CD14-positive monocyte (primary cell): ENCODE measurements at regions not wholly inside any gene's neighbourhood (a gene's known extent, or its start where the extent isn't known, plus 50 kb on each side); places are given as distances from the start of the nearest gene placed in this dataset.

Source experiments
- DNase-seq, 3 donors: peaks; one replicate each; pipeline ENCODE4 v3.0.0-alpha.2; 2011 to 2022
- H2AFZ ChIP-seq: 2 replicates; pipeline ENCODE4 v1.6.0; 2012; ENCODE audit warnings: mild to moderate bottlenecking, low read depth, low read length, inconsistent platforms; ENCODE audit not compliant: insufficient read depth, poor library complexity, severe bottlenecking
- H3K27ac ChIP-seq, 2 donors: 1 replicate in 1 of 2; 2 replicates in 1 of 2; pipeline ENCODE4 v1.5.1; 2012 to 2013; ENCODE audit warnings: low read length in 2 of 2, control low read depth in 1 of 2, inconsistent platforms in 1 of 2, low read depth in 1 of 2, mild to moderate bottlenecking in 1 of 2
- H3K27me3 ChIP-seq, 2 donors: one replicate each; pipeline versions ENCODE4 v1.6.0 to v1.6.1; 2011 to 2013; ENCODE audit warnings: low read length in 2 of 2; ENCODE audit not compliant: control insufficient read depth in 2 of 2, insufficient read depth in 2 of 2
- H3K36me3 ChIP-seq, 2 donors: replicated peaks in 1 of 2; 1 replicate in 1 of 2; 2 replicates in 1 of 2; pipeline versions ENCODE4 v1.5.1 to v1.6.1; 2012 to 2013; ENCODE audit warnings: low read length in 2 of 2, control low read depth in 1 of 2, inconsistent platforms in 1 of 2, mild to moderate bottlenecking in 1 of 2; ENCODE audit not compliant: insufficient read depth in 2 of 2, control insufficient read depth in 1 of 2
- H3K4me1 ChIP-seq, 2 donors: 1 replicate in 1 of 2; 2 replicates in 1 of 2; pipeline versions ENCODE4 v1.5.1 to v1.6.1; 2012 to 2013; ENCODE audit warnings: low read length in 2 of 2, control low read depth in 1 of 2, inconsistent platforms in 1 of 2, mild to moderate bottlenecking in 1 of 2, moderate library complexity in 1 of 2; ENCODE audit not compliant: insufficient read depth in 2 of 2, control insufficient read depth in 1 of 2
- H3K4me2 ChIP-seq: replicated peaks from 2 replicates; pipeline ENCODE3; 2012; ENCODE audit warnings: low read length, moderate library complexity, mild to moderate bottlenecking; ENCODE audit not compliant: poor library complexity, severe bottlenecking; ENCODE audit errors: extremely low read depth
- H3K4me3 ChIP-seq, 3 experiments: fragments of 200-600 bp in 1 of 3; sonication (generic) in 1 of 3; replicated peaks in 1 of 3; 1 replicate in 2 of 3; 2 replicates in 1 of 3; pipeline ENCODE4 v1.5.1; 2011 to 2013; ENCODE audit warnings: low read length in 3 of 3, mild to moderate bottlenecking in 3 of 3, control low read depth in 2 of 3, low read depth in 2 of 3, inconsistent platforms in 1 of 3, moderate library complexity in 1 of 3
- H3K79me2 ChIP-seq: 2 replicates; pipeline ENCODE4 v1.6.0; 2012; ENCODE audit warnings: mild to moderate bottlenecking, control low read depth, inconsistent platforms, low read length, moderate library complexity; ENCODE audit not compliant: insufficient read depth
- H3K9ac ChIP-seq: 2 replicates; pipeline ENCODE4 v1.6.0; 2017; ENCODE audit warnings: low read length, mild to moderate bottlenecking; ENCODE audit not compliant: insufficient read depth, poor library complexity, severe bottlenecking
- H3K9me3 ChIP-seq, 2 donors: replicated peaks in 1 of 2; 1 replicate in 1 of 2; 2 replicates in 1 of 2; pipeline versions ENCODE4 v1.5.1 to v1.6.1; 2012 to 2013; ENCODE audit warnings: low read length in 2 of 2, control low read depth in 1 of 2; ENCODE audit not compliant: control insufficient read depth in 1 of 2, insufficient read depth in 1 of 2
- H4K20me1 ChIP-seq: 2 replicates; pipeline ENCODE4 v1.6.0; 2012; ENCODE audit warnings: mild to moderate bottlenecking, low read length, control low read depth, moderate library complexity; ENCODE audit not compliant: insufficient read depth
- H3K27ac Mint-ChIP-seq, 7 donors: one replicate each; pipeline ENCODE4 v1.8.0; 2020; ENCODE audit warnings: mild to moderate bottlenecking in 7 of 7, mixed read lengths in 7 of 7, moderate library complexity in 6 of 7, inconsistent platforms in 2 of 7
- H3K27me3 Mint-ChIP-seq, 3 donors: one replicate each; pipeline ENCODE4 v1.8.0; 2021 to 2022; ENCODE audit warnings: low read depth in 3 of 3, mild to moderate bottlenecking in 3 of 3, mixed read lengths in 3 of 3, moderate library complexity in 3 of 3, inconsistent platforms in 1 of 3
- H3K36me3 Mint-ChIP-seq, 2 donors: one replicate each; pipeline ENCODE4 v1.8.0; 2020; ENCODE audit warnings: mixed read lengths in 2 of 2, inconsistent platforms in 1 of 2, mild to moderate bottlenecking in 1 of 2
- H3K4me1 Mint-ChIP-seq: one replicate; pipeline ENCODE4 v1.8.0; 2020; ENCODE audit warnings: mild to moderate bottlenecking, mixed read lengths
- H3K4me3 Mint-ChIP-seq, 2 donors: one replicate each; pipeline ENCODE4 v1.8.0; 2020; ENCODE audit warnings: mild to moderate bottlenecking in 2 of 2, mixed read lengths in 2 of 2, moderate library complexity in 1 of 2
- H3K9me3 Mint-ChIP-seq, 7 donors: one replicate each; pipeline ENCODE4 v1.8.0; 2020 to 2022; ENCODE audit warnings: mixed read lengths in 7 of 7, mild to moderate bottlenecking in 6 of 7, moderate library complexity in 6 of 7, inconsistent platforms in 2 of 7
- CTCF ChIP-seq: fragments of 200-600 bp; IDR thresholded peaks from one replicate; pipeline ENCODE4 v1.8.0; 2022; ENCODE audit warnings: antibody characterized with exemption, mild to moderate bottlenecking
- WGBS: methylation state at CpG from one replicate; pipeline ENCODE4 v1.1.5; 2013; ENCODE audit warnings: missing lambda C conversion rate; ENCODE audit not compliant: insufficient coverage; 5-methylcytosine and 5-hydroxymethylcytosine counted together
- intact Hi-C, 2 donors: fragments of 100-400 bp; cut with micrococcal nuclease; formaldehyde crosslinking; loops; one replicate each; pipeline versions ENCODE4 v1.15.0 to v1.15.1; 2023

- H3K4me2 ChIP-seq = no peak overlapping the region
- H3K27ac ChIP-seq = no peak overlapping the region
- TF ChIP-seq CTCF = no peak
- WGBS = no CpG with 5 or more reads among the region's 1 CpG
- H3K4me1 ChIP-seq = peaks cover 0 to 6% of the 10 kb centered on the region in 2 donors
- no peak overlapping the region for H3K9ac ChIP-seq
- H3K4me1 Mint-ChIP-seq = peaks cover 5% of the 10 kb centered on the region
- no peaks in the 10 kb centered on the region for H3K36me3 ChIP-seq
- no peak for DNase-seq
- no peaks in the 10 kb centered on the region for H3K79me2 ChIP-seq
- intact Hi-C loops = no loop called here
- H3K27me3 ChIP-seq = no peaks in the 10 kb centered on the region
- H3K4me3 Mint-ChIP-seq = no peak overlapping the region
- no peaks in the 10 kb centered on the region for H4K20me1 ChIP-seq
- H3K27me3 Mint-ChIP-seq = no peaks in the 10 kb centered on the region
- H3K4me3 ChIP-seq = no peak overlapping the region
- peaks cover 0 to 3% of the 10 kb centered on the region in 2 donors for H3K9me3 ChIP-seq
- no peak overlapping the region for H2AFZ ChIP-seq
- H3K27ac Mint-ChIP-seq = no peak overlapping the region
- H3K36me3 Mint-ChIP-seq = no peaks in the 10 kb centered on the region
- H3K9me3 Mint-ChIP-seq = peaks cover 0 to 9% (median 0%) of the 10 kb centered on the region in 7 donors
Measured at GRCh38 chr5:102594192-102594591, 95.4 kb upstream of the SLCO6A1 start.

GRCh38 chr5:102595332-102595731, 96.5 kb upstream of the SLCO6A1 start:
- Mint-ChIP-seq H3K27ac (no peak overlapping the region), H3K9me3 (peaks cover 0 to 9% (median 0%) of the 10 kb centered on the region in 7 donors), H3K36me3 (no peaks in the 10 kb centered on the region), H3K27me3 (peaks cover 0 to 1% (median 0%) of the 10 kb centered on the region in 3 donors), H3K4me1 (peaks cover 5% of the 10 kb centered on the region), H3K4me3 (no peak overlapping the region)
- Histone ChIP-seq H3K9me3 (peaks cover 0 to 3% of the 10 kb centered on the region in 2 donors), H3K4me1 (peaks cover 0 to 6% of the 10 kb centered on the region in 2 donors), H3K27me3 (no peaks in the 10 kb centered on the region), H4K20me1 (no peaks in the 10 kb centered on the region), H3K4me2 (no peak overlapping the region), H3K4me3 (no peak overlapping the region), H3K36me3 (no peaks in the 10 kb centered on the region), H3K27ac (no peak overlapping the region), H2AFZ (no peak overlapping the region), H3K79me2 (no peaks in the 10 kb centered on the region), H3K9ac (no peak overlapping the region)
- TF ChIP-seq CTCF = no peak
- intact Hi-C loops = no loop called here
- DNase-seq = no peak
